ENCODE measurements at regions not wholly inside any gene's neighbourhood (a gene's known extent, or its start where the extent isn't known, plus 50 kb on each side); places are given as distances from the start of the nearest gene placed in this dataset.

DNA sequence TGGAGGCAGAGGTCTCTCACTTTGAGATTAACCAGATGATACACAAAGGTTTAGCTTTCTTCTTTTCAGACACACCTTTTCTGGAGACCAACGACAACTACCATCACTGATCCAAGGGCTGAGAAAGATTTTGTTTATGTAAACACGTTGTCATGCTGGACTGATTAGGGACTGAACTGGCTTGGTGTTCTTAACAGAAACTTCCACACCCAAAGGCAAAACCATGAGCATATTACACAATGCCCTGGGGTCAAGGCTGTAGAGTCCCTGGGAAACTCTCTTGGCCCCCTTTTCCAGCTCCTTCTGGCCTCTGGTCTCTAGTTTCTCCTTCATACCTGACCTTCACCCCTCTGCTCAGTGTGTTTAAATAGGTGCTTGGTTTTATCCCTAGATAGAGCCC, 447.0 kb upstream of the TCF4 start:
- TF ChIP-seq, protein P1, sequence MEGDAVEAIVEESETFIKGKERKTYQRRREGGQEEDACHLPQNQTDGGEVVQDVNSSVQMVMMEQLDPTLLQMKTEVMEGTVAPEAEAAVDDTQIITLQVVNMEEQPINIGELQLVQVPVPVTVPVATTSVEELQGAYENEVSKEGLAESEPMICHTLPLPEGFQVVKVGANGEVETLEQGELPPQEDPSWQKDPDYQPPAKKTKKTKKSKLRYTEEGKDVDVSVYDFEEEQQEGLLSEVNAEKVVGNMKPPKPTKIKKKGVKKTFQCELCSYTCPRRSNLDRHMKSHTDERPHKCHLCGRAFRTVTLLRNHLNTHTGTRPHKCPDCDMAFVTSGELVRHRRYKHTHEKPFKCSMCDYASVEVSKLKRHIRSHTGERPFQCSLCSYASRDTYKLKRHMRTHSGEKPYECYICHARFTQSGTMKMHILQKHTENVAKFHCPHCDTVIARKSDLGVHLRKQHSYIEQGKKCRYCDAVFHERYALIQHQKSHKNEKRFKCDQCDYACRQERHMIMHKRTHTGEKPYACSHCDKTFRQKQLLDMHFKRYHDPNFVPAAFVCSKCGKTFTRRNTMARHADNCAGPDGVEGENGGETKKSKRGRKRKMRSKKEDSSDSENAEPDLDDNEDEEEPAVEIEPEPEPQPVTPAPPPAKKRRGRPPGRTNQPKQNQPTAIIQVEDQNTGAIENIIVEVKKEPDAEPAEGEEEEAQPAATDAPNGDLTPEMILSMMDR (IDR thresholded peaks at IDR 0.05 in 4 of 5, conservative IDR thresholded peaks at IDR 0.05 in 1 of 5): no peak
- TF ChIP-seq POLR2A (IDR thresholded peaks at IDR 0.05): no peak

Measured in gastrocnemius medialis (tissue), 4 donors.